Neural crest cell (in vitro differentiated cells): ENCODE measurements at regions not wholly inside any gene's neighbourhood (a gene's known extent, or its start where the extent isn't known, plus 50 kb on each side); places are given as distances from the start of the nearest gene placed in this dataset.

Experiments
- DNase-seq: peaks from one replicate; pipeline ENCODE4 v3.0.0; 2021; ENCODE audit warnings: low read depth, mixed read lengths, low spot score
- H3K27ac Mint-ChIP-seq: one replicate; pipeline ENCODE4 v1.8.0; 2021; ENCODE audit warnings: mild to moderate bottlenecking, mixed read lengths; ENCODE audit not compliant: unreplicated experiment
- H3K27me3 Mint-ChIP-seq: 2 replicates; pipeline ENCODE4 v1.8.0; 2021; ENCODE audit warnings: low read depth, mild to moderate bottlenecking, mixed read lengths
- H3K36me3 Mint-ChIP-seq: 2 replicates; pipeline ENCODE4 v1.8.0; 2021; ENCODE audit warnings: low read depth, mild to moderate bottlenecking, mixed read lengths
- H3K4me1 Mint-ChIP-seq: 2 replicates; pipeline ENCODE4 v1.8.0; 2021; ENCODE audit warnings: mixed read lengths
- H3K4me3 Mint-ChIP-seq: one replicate; pipeline ENCODE4 v1.8.0; 2021; ENCODE audit warnings: mild to moderate bottlenecking, mixed read lengths
- H3K9me3 Mint-ChIP-seq: 2 replicates; pipeline ENCODE4 v1.8.0; 2021; ENCODE audit warnings: mixed read lengths
- CTCF ChIP-seq: fragments of 200-600 bp; sonication (generic); conservative IDR thresholded peaks from 2 replicates; pipeline ENCODE4 v1.5.0; 2021; ENCODE audit warnings: antibody characterized with exemption, mild to moderate bottlenecking

- no peak for TF ChIP-seq CTCF
- no peak overlapping the region for H3K4me3 Mint-ChIP-seq
- H3K9me3 Mint-ChIP-seq = no peaks in the 10 kb centered on the region
- H3K27me3 Mint-ChIP-seq = no peaks in the 10 kb centered on the region
- no peak overlapping the region for H3K27ac Mint-ChIP-seq
- DNase-seq = no peak
- H3K36me3 Mint-ChIP-seq = no peaks in the 10 kb centered on the region
- H3K4me1 Mint-ChIP-seq = peaks cover 9% of the 10 kb centered on the region
Observed at GRCh38 chr5:53777864-53778618, 217.6 kb downstream of the NDUFS4 start.

- no peak overlapping the region for H3K4me3 Mint-ChIP-seq
- no peaks in the 10 kb centered on the region for H3K9me3 Mint-ChIP-seq
- no peak for DNase-seq
- H3K4me1 Mint-ChIP-seq = peaks cover 15% of the 10 kb centered on the region
- no peaks in the 10 kb centered on the region for H3K36me3 Mint-ChIP-seq
- H3K27me3 Mint-ChIP-seq = no peaks in the 10 kb centered on the region
- peak overlapping the region; percentile 24 for H3K27ac Mint-ChIP-seq
- TF ChIP-seq CTCF = no peak
Observed at GRCh38 chr5:53779541-53779981, 219.1 kb downstream of the NDUFS4 start.

- H3K27me3 Mint-ChIP-seq = no peaks in the 10 kb centered on the region
Observed at GRCh38 chr5:53782620-53783019, 222.2 kb downstream of the NDUFS4 start.

GRCh38 chr5:53783624-53784228 lies 223.3 kb downstream of the NDUFS4 start:
- peaks cover 7% of the 10 kb centered on the region for H3K9me3 Mint-ChIP-seq
- no peak for TF ChIP-seq CTCF
- H3K27me3 Mint-ChIP-seq = no peaks in the 10 kb centered on the region
- peaks cover 17% of the 10 kb centered on the region for H3K4me1 Mint-ChIP-seq
- no peak overlapping the region for H3K27ac Mint-ChIP-seq
- no peak overlapping the region for H3K4me3 Mint-ChIP-seq
- H3K36me3 Mint-ChIP-seq = peaks cover 4% of the 10 kb centered on the region
- DNase-seq = no peak

More at GRCh38 chr5:53782620-53783019, 222.2 kb downstream of the NDUFS4 start:
- Mint-ChIP-seq H3K36me3 (no peaks in the 10 kb centered on the region), H3K4me1 (peaks cover 17% of the 10 kb centered on the region), H3K4me3 (no peak overlapping the region), H3K9me3 (no peaks in the 10 kb centered on the region), H3K27ac (no peak overlapping the region)
- TF ChIP-seq CTCF = no peak
- no peak for DNase-seq

- no peak overlapping the region for H3K27ac Mint-ChIP-seq
- DNase-seq = no peak
- H3K27me3 Mint-ChIP-seq = no peaks in the 10 kb centered on the region
- peaks cover 4% of the 10 kb centered on the region for H3K36me3 Mint-ChIP-seq
- no peak for TF ChIP-seq CTCF
- no peak overlapping the region for H3K4me3 Mint-ChIP-seq
- peaks cover 13% of the 10 kb centered on the region for H3K4me1 Mint-ChIP-seq
- peaks cover 7% of the 10 kb centered on the region for H3K9me3 Mint-ChIP-seq
Observed at GRCh38 chr5:53784596-53784995, 224.2 kb downstream of the NDUFS4 start.
